DMS153 (cell line): ENCODE measurements at regions not wholly inside any gene's neighbourhood (a gene's known extent, or its start where the extent isn't known, plus 50 kb on each side); places are given as distances from the start of the nearest gene placed in this dataset.

Source experiments
- DNase-seq: peaks from one replicate; lab custom pipeline; 2025; lab: John Stamatoyannopoulos, UW

DNA sequence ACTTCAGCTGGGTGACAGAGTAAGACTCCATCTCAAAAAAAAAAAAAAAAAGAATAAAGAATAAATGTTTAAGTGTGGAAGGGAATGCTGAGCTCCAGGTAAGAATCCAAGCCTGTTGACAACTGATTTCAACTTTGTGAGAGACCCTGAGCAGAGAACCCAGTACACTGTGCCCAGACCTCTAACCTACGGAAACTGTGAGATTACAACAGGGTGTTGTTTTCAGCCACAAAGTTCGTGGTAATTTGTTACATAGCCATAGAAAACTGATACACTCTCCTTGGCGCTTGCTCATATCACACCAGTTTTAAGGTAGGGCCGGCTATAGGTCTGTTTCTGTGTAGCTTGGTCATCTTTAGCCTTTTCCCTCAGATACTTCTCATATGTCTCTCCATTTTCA is 98.4 kb upstream of the PAPOLG start:
- DNase-seq = no peak

- DNase-seq = no peak
These were observed 97.0 kb upstream of the PAPOLG start for GRCh38 chr2:60659026-60659425.

DNA sequence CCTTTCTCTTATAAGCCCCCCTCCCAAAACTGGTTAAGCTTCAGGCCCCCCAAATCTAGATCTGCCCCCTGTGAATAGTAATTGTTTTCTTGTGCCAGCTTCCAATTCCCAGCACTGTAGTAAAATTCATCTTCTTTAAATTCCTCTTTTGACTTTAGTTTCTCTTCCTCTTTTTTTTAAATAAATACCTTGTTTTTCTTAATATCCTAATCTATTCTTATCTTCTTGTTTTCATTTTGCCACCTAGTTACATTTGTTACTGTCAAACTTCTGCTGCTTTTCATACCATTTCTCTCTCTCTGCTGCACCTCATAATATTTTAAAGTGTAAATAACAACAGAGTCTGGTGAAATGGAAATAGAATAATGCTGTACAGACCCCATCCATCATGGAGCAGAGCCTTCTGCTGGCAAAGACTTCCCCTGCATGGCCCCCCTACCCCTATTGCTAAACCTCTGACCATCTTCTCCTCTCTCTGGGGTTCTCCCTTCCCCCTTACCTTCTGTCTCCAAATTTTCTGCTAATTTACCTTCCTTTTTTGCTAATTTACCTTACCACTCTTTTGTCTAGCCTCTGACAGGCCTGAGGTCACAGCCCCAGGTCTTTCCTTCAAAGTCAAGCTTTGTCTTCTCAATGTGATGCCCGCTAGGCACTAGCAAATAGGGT is 94.9 kb upstream of the PAPOLG start:
- DNase-seq = no peak

DNA sequence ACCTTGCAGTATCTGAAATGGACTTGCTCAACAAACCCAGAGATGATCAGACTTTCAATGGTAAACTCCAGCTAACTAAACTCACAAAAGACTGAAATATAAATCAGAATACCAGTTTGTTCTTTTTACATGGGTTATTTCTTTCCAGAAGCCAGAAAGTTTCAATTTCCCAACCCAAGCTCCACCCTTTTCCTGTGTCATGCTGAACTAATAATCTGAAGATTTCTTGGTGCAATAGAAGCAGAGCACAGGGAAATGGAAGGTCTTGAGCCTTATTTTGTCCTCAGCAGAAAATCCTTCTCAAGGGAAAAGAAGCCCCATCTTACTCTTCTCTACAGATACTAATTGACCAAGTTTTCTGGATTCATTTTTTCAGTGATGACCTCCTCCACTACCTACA is 93.3 kb upstream of the PAPOLG start:
- no peak for DNase-seq

DNA sequence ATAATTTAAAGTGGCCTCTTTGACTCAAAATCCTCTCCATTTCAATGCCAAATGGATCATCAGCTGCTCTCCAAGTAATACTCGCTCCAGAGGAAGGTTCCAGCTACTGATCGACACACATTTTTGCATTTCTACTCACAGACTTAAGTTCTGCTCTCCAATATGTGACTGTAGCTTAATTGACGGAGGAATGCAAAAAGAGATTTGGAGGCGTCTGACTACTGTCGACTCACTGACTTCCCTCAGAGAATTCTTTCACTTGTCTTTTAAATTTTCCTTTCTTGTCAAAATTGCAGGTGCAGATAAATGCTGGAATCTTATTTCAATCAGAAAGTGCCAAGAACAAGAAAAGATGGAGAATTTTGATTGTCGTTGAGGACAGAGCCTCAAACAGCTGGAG is 84.1 kb upstream of the PAPOLG start:
- no peak for DNase-seq

DNA sequence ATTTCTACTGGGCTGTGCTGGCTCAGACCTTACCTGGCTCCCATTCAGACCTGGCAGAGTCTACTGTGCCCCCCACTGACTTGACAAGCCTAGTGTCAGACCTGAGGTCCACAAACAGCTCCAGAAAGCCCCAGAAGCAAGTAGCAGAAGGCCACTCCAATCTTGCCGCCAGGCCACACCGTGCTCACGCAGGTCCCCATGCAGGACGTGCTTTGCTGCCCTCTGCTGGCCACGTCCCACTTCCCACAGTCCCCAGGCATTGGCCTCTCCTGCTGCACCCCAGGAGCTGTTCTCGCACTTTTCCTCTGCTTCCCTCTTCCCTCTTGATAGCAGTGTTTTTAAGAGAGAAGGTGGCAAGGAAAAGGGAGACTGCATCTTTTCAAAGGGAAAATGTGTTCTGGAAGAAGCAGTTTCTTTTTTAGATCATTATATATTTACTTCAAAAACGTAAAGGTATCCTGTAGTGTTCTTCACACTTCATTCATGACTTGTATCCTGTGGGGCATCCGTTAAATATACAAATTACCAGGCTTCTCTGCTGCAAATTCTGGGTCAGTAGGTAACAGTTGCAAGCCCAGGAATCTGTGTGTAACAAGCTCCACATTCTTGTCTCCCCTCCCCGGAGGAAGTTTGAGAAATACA is 81.4 kb upstream of the PAPOLG start:
- DNase-seq = peak; percentile 44

DNA sequence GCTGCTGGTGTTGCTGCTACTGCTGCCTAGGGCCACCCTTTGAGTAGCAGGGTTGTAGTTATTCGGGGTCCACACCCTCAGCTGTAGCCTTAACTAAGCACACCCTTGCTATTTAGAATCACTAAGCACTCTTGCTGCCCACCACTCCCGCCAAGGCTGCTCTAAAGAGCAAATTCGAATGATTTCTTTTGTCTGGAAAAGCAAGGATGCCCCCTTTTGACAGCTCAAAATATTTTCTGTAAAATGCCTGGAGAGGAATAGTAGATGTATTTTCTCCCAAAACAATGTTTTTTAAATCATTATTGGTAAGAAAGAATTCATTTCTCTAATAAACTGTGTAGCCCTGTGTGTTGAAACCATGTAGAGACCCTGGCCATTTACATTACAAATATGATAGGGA is 80.8 kb upstream of the PAPOLG start:
- DNase-seq = no peak

DNA sequence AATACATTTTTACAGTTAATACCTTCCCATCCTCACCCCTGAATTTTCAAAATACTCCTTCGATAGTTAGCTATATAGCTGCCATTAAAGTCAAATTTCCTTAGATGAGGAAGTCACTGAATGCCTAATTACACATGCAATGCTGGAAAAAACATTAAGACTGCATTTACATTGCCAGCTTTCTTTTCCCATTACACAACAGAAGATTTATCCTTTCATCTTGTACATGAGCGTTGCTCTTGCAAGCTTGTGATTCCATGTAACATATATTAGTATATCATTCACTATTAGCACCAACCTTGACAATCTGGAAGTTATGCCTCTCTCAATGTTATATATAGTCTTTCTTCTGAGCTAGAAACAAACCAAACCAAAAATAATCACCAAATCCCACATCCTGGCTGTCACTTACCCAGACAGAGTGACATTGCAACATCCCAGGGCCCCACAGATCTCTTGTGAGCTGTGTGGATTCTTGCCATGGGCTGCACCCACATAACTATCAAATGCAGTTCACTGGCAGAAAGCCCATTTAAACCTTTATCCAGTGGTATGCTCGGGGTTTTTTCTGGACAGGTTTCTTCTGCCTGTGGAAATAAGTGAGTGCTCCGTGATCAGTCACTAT is 79.2 kb upstream of the PAPOLG start:
- no peak for DNase-seq

DNA sequence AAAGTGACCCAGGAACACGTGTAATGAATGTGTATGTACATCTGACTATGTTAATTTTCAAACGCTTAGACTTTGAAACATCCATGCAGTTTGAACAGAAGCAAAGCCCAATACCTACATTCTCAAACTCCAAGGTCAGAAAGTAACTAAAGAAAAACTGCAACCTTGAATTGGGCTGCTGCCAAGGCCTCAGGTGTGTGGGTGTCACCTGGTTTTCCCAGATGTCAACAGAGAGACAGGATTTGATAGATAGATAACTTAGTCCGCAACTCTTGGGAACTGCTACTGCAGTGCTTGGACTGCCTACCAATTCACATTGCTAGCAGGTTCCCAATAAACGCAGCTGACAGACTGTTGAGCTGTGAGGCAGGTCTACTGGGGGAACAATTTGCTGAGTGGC is 78.7 kb upstream of the PAPOLG start:
- no peak for DNase-seq

GRCh38 chr2:60678551-60678950 is 77.5 kb upstream of the PAPOLG start:
- no peak for DNase-seq

DNA sequence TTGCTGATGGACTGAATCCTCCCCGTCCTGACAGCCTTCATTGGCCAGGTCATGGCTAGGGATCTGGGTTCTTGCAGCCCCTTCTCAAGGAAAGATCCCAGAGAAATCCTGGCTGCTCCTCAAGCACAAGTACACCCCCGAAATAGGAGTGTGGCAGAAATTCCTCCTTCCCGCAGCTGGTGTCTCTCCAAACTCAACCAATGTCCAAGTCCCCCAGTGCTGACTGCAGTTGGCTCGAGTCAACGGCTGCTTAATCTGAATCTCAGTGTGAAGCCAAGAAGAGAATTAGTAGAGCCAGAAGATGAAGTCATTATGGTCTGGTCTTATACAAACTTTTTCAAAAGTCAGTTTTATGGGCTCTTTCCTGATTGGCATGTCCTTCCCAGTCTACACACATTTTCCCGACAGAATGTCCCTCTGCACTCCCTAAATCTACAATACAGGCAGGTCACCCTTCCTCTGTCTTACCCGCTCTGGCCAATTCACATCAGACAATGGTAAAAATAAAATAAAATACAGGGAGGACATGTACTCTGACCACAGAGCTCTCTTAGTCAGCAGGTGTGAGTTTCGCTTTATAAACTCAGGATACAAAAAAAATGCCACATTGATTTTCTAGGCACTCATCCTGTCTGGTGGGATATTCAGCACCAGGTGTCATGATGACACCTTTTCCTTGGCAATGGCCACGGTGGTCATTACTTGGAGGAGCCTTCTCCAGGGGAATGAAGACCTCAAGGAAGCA is 76.9 kb upstream of the PAPOLG start:
- no peak for DNase-seq

- DNase-seq = no peak
These were observed 62.5 kb upstream of the PAPOLG start for GRCh38 chr2:60693551-60693950.

DNA sequence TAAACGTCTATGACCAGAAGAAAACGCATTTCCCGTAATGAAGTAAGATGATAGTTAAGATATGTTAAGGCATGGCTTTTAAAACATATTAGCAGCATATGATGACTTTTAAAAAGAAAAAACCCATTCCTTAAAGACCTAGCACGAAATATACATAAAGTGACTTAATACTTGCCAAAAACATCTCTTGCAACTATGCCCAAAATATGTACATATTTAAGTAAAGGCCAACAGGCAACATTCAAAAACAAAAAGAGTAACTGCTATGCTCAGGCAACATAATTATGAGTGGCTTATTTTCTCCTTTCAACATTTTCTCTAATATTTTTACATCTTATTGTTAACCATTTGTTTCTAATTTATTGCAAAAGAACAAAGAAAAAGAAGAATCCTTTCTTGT is 60.3 kb upstream of the PAPOLG start:
- no peak for DNase-seq

GRCh38 chr2:60699617-60700016 is 56.5 kb upstream of the PAPOLG start:
- no peak for DNase-seq

DNA sequence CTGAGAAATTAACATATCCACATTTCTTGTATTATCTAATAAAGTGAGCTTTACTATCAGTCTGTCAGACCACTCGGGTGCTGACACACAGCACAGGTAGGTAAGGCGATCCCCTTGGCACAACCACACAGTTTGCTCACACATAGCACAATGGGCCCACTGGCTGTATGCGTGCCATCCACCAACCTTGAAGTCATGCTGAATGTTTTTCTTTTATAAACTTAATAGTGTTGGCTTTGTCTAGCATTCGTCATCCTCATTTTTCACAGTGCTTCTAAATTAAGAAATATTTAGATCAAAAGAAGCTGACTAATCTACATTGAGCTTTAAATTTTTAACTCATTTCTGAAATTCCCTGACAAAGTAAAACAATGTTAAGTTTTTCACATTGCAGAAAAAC is 50.0 kb upstream of the PAPOLG start:
- DNase-seq = no peak
